CD14-positive monocyte (primary cell): ENCODE measurements at regions not wholly inside any gene's neighbourhood (a gene's known extent, or its start where the extent isn't known, plus 50 kb on each side); places are given as distances from the start of the nearest gene placed in this dataset.

Experiments used
- DNase-seq, 3 donors: peaks; one replicate each; pipeline ENCODE4 v3.0.0-alpha.2; 2011 to 2022
- H2AFZ ChIP-seq: 2 replicates; pipeline ENCODE4 v1.6.0; 2012; ENCODE audit warnings: mild to moderate bottlenecking, low read depth, low read length, inconsistent platforms; ENCODE audit not compliant: insufficient read depth, poor library complexity, severe bottlenecking
- H3K27ac ChIP-seq, 2 donors: 1 replicate in 1 of 2; 2 replicates in 1 of 2; pipeline ENCODE4 v1.5.1; 2012 to 2013; ENCODE audit warnings: low read length in 2 of 2, control low read depth in 1 of 2, inconsistent platforms in 1 of 2, low read depth in 1 of 2, mild to moderate bottlenecking in 1 of 2
- H3K27me3 ChIP-seq, 2 donors: one replicate each; pipeline versions ENCODE4 v1.6.0 to v1.6.1; 2011 to 2013; ENCODE audit warnings: low read length in 2 of 2; ENCODE audit not compliant: control insufficient read depth in 2 of 2, insufficient read depth in 2 of 2
- H3K36me3 ChIP-seq, 2 donors: replicated peaks in 1 of 2; 1 replicate in 1 of 2; 2 replicates in 1 of 2; pipeline versions ENCODE4 v1.5.1 to v1.6.1; 2012 to 2013; ENCODE audit warnings: low read length in 2 of 2, control low read depth in 1 of 2, inconsistent platforms in 1 of 2, mild to moderate bottlenecking in 1 of 2; ENCODE audit not compliant: insufficient read depth in 2 of 2, control insufficient read depth in 1 of 2
- H3K4me1 ChIP-seq, 2 donors: 1 replicate in 1 of 2; 2 replicates in 1 of 2; pipeline versions ENCODE4 v1.5.1 to v1.6.1; 2012 to 2013; ENCODE audit warnings: low read length in 2 of 2, control low read depth in 1 of 2, inconsistent platforms in 1 of 2, mild to moderate bottlenecking in 1 of 2, moderate library complexity in 1 of 2; ENCODE audit not compliant: insufficient read depth in 2 of 2, control insufficient read depth in 1 of 2
- H3K4me2 ChIP-seq: replicated peaks from 2 replicates; pipeline ENCODE3; 2012; ENCODE audit warnings: low read length, moderate library complexity, mild to moderate bottlenecking; ENCODE audit not compliant: poor library complexity, severe bottlenecking; ENCODE audit errors: extremely low read depth
- H3K4me3 ChIP-seq, 3 experiments: fragments of 200-600 bp in 1 of 3; sonication (generic) in 1 of 3; replicated peaks in 1 of 3; 1 replicate in 2 of 3; 2 replicates in 1 of 3; pipeline ENCODE4 v1.5.1; 2011 to 2013; ENCODE audit warnings: low read length in 3 of 3, mild to moderate bottlenecking in 3 of 3, control low read depth in 2 of 3, low read depth in 2 of 3, inconsistent platforms in 1 of 3, moderate library complexity in 1 of 3
- H3K79me2 ChIP-seq: 2 replicates; pipeline ENCODE4 v1.6.0; 2012; ENCODE audit warnings: mild to moderate bottlenecking, control low read depth, inconsistent platforms, low read length, moderate library complexity; ENCODE audit not compliant: insufficient read depth
- H3K9ac ChIP-seq: 2 replicates; pipeline ENCODE4 v1.6.0; 2017; ENCODE audit warnings: low read length, mild to moderate bottlenecking; ENCODE audit not compliant: insufficient read depth, poor library complexity, severe bottlenecking
- H3K9me3 ChIP-seq, 2 donors: replicated peaks in 1 of 2; 1 replicate in 1 of 2; 2 replicates in 1 of 2; pipeline versions ENCODE4 v1.5.1 to v1.6.1; 2012 to 2013; ENCODE audit warnings: low read length in 2 of 2, control low read depth in 1 of 2; ENCODE audit not compliant: control insufficient read depth in 1 of 2, insufficient read depth in 1 of 2
- H4K20me1 ChIP-seq: 2 replicates; pipeline ENCODE4 v1.6.0; 2012; ENCODE audit warnings: mild to moderate bottlenecking, low read length, control low read depth, moderate library complexity; ENCODE audit not compliant: insufficient read depth
- H3K27ac Mint-ChIP-seq, 7 donors: one replicate each; pipeline ENCODE4 v1.8.0; 2020; ENCODE audit warnings: mild to moderate bottlenecking in 7 of 7, mixed read lengths in 7 of 7, moderate library complexity in 6 of 7, inconsistent platforms in 2 of 7
- H3K27me3 Mint-ChIP-seq, 3 donors: one replicate each; pipeline ENCODE4 v1.8.0; 2021 to 2022; ENCODE audit warnings: low read depth in 3 of 3, mild to moderate bottlenecking in 3 of 3, mixed read lengths in 3 of 3, moderate library complexity in 3 of 3, inconsistent platforms in 1 of 3
- H3K36me3 Mint-ChIP-seq, 2 donors: one replicate each; pipeline ENCODE4 v1.8.0; 2020; ENCODE audit warnings: mixed read lengths in 2 of 2, inconsistent platforms in 1 of 2, mild to moderate bottlenecking in 1 of 2
- H3K4me1 Mint-ChIP-seq: one replicate; pipeline ENCODE4 v1.8.0; 2020; ENCODE audit warnings: mild to moderate bottlenecking, mixed read lengths
- H3K4me3 Mint-ChIP-seq, 2 donors: one replicate each; pipeline ENCODE4 v1.8.0; 2020; ENCODE audit warnings: mild to moderate bottlenecking in 2 of 2, mixed read lengths in 2 of 2, moderate library complexity in 1 of 2
- H3K9me3 Mint-ChIP-seq, 7 donors: one replicate each; pipeline ENCODE4 v1.8.0; 2020 to 2022; ENCODE audit warnings: mixed read lengths in 7 of 7, mild to moderate bottlenecking in 6 of 7, moderate library complexity in 6 of 7, inconsistent platforms in 2 of 7
- CTCF ChIP-seq: fragments of 200-600 bp; IDR thresholded peaks from one replicate; pipeline ENCODE4 v1.8.0; 2022; ENCODE audit warnings: antibody characterized with exemption, mild to moderate bottlenecking
- WGBS: methylation state at CpG from one replicate; pipeline ENCODE4 v1.1.5; 2013; ENCODE audit warnings: missing lambda C conversion rate; ENCODE audit not compliant: insufficient coverage; 5-methylcytosine and 5-hydroxymethylcytosine counted together
- intact Hi-C, 2 donors: fragments of 100-400 bp; cut with micrococcal nuclease; formaldehyde crosslinking; loops; one replicate each; pipeline versions ENCODE4 v1.15.0 to v1.15.1; 2023

- no peak for DNase-seq
- Histone ChIP-seq H3K9me3 (no peaks in the 10 kb centered on the region), H3K4me2 (no peak overlapping the region), H3K4me1 (peaks cover 3 to 6% of the 10 kb centered on the region in 2 donors), H3K9ac (no peak overlapping the region), H3K27ac (no peak overlapping the region), H2AFZ (no peak overlapping the region), H3K79me2 (no peaks in the 10 kb centered on the region), H3K36me3 (no peaks in the 10 kb centered on the region), H4K20me1 (no peaks in the 10 kb centered on the region), H3K4me3 (no peak overlapping the region), H3K27me3 (no peaks in the 10 kb centered on the region)
- Mint-ChIP-seq H3K36me3 (no peaks in the 10 kb centered on the region), H3K9me3 (peaks cover 0 to 7% (median 0%) of the 10 kb centered on the region in 7 donors), H3K27ac (no peak overlapping the region), H3K4me1 (peaks cover 11% of the 10 kb centered on the region), H3K4me3 (no peak overlapping the region), H3K27me3 (peaks cover 0 to 2% (median 0%) of the 10 kb centered on the region in 3 donors)
- no peak for TF ChIP-seq CTCF
- intact Hi-C loops, result no loop called here
- WGBS, result 100% methylated on average over 2 of the region's 2 CpGs
Measured at GRCh38 chr2:16301961-16302360, 361.6 kb downstream of the MYCN start.

- TF ChIP-seq CTCF, result no peak
- Histone ChIP-seq H3K4me1 (peaks cover 3 to 6% of the 10 kb centered on the region in 2 donors), H3K4me2 (no peak overlapping the region), H3K27ac (no peak overlapping the region), H4K20me1 (no peaks in the 10 kb centered on the region), H3K79me2 (no peaks in the 10 kb centered on the region), H3K36me3 (no peaks in the 10 kb centered on the region), H2AFZ (no peak overlapping the region), H3K4me3 (no peak overlapping the region), H3K9me3 (no peaks in the 10 kb centered on the region), H3K27me3 (no peaks in the 10 kb centered on the region), H3K9ac (no peak overlapping the region)
- no peak for DNase-seq
- H3K9me3 Mint-ChIP-seq, result peaks cover 0 to 7% (median 0%) of the 10 kb centered on the region in 7 donors
- no peak overlapping the region for H3K4me3 Mint-ChIP-seq
- no peak overlapping the region for H3K27ac Mint-ChIP-seq
- intact Hi-C loops, result no loop called here
- peaks cover 0 to 2% (median 0%) of the 10 kb centered on the region in 3 donors for H3K27me3 Mint-ChIP-seq
- 100% methylated on average over 1 of the region's 3 CpGs for WGBS
- no peaks in the 10 kb centered on the region for H3K36me3 Mint-ChIP-seq
- H3K4me1 Mint-ChIP-seq, result peaks cover 11% of the 10 kb centered on the region
Measured at GRCh38 chr2:16298866-16299265, 358.5 kb downstream of the MYCN start.
